Lower leg skin (tissue), 4 donors: ENCODE measurements at regions not wholly inside any gene's neighbourhood (a gene's known extent, or its start where the extent isn't known, plus 50 kb on each side); places are given as distances from the start of the nearest gene placed in this dataset.

Experiments used
- DNase-seq, 2 donors: peaks; one replicate each; pipeline ENCODE4 v3.0.0-alpha.2; 2019; ENCODE audit warnings: low spot score in 2 of 2
- H3K4me3 ChIP-seq: fragments of 200-600 bp; sonication (generic); 2 replicates; pipeline ENCODE4 v1.5.1; 2017; ENCODE audit warnings: mild to moderate bottlenecking, low read depth; ENCODE audit not compliant: poor library complexity, severe bottlenecking
- POLR2A ChIP-seq, 2 donors: fragments of 450-650 bp; IDR thresholded peaks; one replicate each; pipeline ENCODE4 v1.6.1; 2016 to 2017; ENCODE audit warnings: antibody characterized with exemption in 2 of 2, mild to moderate bottlenecking in 1 of 2, moderate library complexity in 1 of 2
- WGBS, 2 donors: methylation state at CpG; one replicate each; pipeline ENCODE4 v1.1.5; 2018; 5-methylcytosine and 5-hydroxymethylcytosine counted together
- intact Hi-C: fragments of 100-400 bp; cut with DNase I; formaldehyde crosslinking; loops from one replicate; pipeline ENCODE4 v1.15.0; 2023; ENCODE audit warnings: low total_unique reads
- TF ChIP-seq, protein P1 (sequence below), 3 donors: fragments of 450-650 bp; IDR thresholded peaks; one replicate each; pipeline ENCODE4 v1.5.1; 2016; ENCODE audit warnings: antibody characterized with exemption in 3 of 3, mild to moderate bottlenecking in 3 of 3, moderate library complexity in 2 of 3

DNA sequence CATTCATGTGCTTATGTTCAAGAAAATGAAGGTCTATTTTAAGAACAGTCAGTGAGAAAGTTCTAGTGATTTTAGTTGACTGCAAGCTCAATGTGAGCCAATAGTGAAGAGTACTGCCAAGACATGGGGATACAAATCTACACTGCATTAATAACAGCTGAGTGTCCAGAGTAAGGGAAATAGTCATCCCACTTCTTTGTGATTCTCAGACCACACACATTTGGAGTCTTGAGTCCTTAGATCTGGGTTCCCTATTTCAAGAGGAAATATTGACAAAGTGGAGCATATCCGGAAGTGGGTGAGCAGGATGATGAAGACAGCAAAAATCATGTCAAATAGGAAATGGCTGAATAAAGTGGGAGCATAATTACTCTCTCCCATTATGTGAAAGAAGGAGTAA lies 171.1 kb downstream of the LARP7 start:
- DNase-seq = no peak
- 45 to 53% methylated on average over 1 of the region's 1 CpG for WGBS, 2 donors
- intact Hi-C loops = no loop called here
- no peak overlapping the region for H3K4me3 ChIP-seq
- TF ChIP-seq, protein P1, sequence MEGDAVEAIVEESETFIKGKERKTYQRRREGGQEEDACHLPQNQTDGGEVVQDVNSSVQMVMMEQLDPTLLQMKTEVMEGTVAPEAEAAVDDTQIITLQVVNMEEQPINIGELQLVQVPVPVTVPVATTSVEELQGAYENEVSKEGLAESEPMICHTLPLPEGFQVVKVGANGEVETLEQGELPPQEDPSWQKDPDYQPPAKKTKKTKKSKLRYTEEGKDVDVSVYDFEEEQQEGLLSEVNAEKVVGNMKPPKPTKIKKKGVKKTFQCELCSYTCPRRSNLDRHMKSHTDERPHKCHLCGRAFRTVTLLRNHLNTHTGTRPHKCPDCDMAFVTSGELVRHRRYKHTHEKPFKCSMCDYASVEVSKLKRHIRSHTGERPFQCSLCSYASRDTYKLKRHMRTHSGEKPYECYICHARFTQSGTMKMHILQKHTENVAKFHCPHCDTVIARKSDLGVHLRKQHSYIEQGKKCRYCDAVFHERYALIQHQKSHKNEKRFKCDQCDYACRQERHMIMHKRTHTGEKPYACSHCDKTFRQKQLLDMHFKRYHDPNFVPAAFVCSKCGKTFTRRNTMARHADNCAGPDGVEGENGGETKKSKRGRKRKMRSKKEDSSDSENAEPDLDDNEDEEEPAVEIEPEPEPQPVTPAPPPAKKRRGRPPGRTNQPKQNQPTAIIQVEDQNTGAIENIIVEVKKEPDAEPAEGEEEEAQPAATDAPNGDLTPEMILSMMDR (IDR thresholded peaks at IDR 0.05) = no peak
- TF ChIP-seq POLR2A (IDR thresholded peaks at IDR 0.05) = no peak

- no peak overlapping the region for H3K4me3 ChIP-seq
- no peak for TF ChIP-seq POLR2A (IDR thresholded peaks at IDR 0.05)
- TF ChIP-seq, protein P1 (IDR thresholded peaks at IDR 0.05) = no peak
- no peak for DNase-seq
- intact Hi-C loops = no loop called here
- 44 to 51% methylated on average over 2 of the region's 2 CpGs for WGBS, 2 donors
These were observed 176.8 kb downstream of the LARP7 start for GRCh38 chr4:112813790-112814189.

- intact Hi-C loops = no loop called here
- DNase-seq = peak; percentile 78 to 95
- TF ChIP-seq, protein P1 (IDR thresholded peaks at IDR 0.05) = no peak
- TF ChIP-seq POLR2A (IDR thresholded peaks at IDR 0.05) = no peak
- 1% methylated on average over 14 of the region's 14 CpGs for WGBS, 2 donors
- peak overlapping the region; percentile 20 for H3K4me3 ChIP-seq
These were observed 181.1 kb downstream of the LARP7 start for GRCh38 chr4:112817933-112818593.

GRCh38 chr4:112818594-112818965 lies 181.6 kb downstream of the LARP7 start:
- intact Hi-C loops = no loop called here
- no peak for DNase-seq
- peak overlapping the region; percentile 20 for H3K4me3 ChIP-seq
- 33 to 35% methylated on average over 3 of the region's 3 CpGs for WGBS, 2 donors
- TF ChIP-seq, protein P1 (IDR thresholded peaks at IDR 0.05) = no peak
- no peak for TF ChIP-seq POLR2A (IDR thresholded peaks at IDR 0.05)

DNA sequence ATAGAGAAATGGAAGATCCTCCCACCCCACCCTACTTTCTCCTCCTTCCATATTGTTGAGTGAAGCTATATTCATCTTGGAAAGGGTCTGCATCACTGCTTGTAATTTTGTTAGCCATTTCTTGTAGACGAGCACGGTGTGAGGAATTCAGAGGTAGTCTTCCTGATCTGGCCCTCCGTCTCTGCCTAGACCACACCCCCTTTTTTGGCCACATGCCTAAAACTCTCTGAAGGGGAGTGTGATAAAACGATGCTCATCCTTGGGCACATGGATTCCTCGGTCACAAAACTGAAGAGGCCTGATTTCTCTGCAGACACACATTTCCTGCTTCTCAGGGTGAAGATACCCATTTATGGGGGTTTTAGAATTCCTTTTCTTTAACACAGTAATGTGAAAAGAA lies 182.8 kb downstream of the LARP7 start:
- intact Hi-C loops = no loop called here
- 45 to 47% methylated on average over 5 of the region's 5 CpGs for WGBS, 2 donors
- DNase-seq = no peak
- H3K4me3 ChIP-seq = no peak overlapping the region
- TF ChIP-seq, protein P1 (IDR thresholded peaks at IDR 0.05) = no peak
- no peak for TF ChIP-seq POLR2A (IDR thresholded peaks at IDR 0.05)

DNA sequence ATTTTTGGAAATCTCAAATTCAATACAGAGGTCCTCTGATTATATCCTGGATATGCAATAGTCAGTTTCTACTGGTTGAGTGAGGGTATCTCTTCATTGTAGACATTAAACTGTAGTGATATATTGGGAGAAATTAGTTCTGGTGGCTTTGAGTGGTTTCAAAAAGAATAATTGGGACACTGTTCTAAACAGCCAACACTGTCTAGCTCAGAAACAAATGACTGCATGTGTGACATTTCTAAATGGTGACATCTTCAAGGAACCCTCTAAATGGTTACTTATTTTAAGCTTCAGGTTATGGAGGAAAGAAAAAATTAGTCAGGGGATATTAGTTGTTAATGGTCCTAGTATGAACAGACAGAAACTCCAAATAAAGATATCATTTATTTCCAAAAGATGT lies 186.2 kb downstream of the LARP7 start:
- no peak for DNase-seq
- intact Hi-C loops = no loop called here
- H3K4me3 ChIP-seq = no peak overlapping the region
- TF ChIP-seq POLR2A (IDR thresholded peaks at IDR 0.05) = no peak
- TF ChIP-seq, protein P1 (IDR thresholded peaks at IDR 0.05) = no peak
